ENCODE measurements at regions not wholly inside any gene's neighbourhood (a gene's known extent, or its start where the extent isn't known, plus 50 kb on each side); places are given as distances from the start of the nearest gene placed in this dataset.
"Not testable (repeated sequence)": the region's sequence is repeated elsewhere in the genome, so short reads cannot be mapped to it uniquely, and the experiment has no call there.

- DNase-seq = no peak
Measured at GRCh38 chr6:21856456-21856825, 262.9 kb downstream of the SOX4 start.

GRCh38 chr6:21856844-21857243 lies 263.3 kb downstream of the SOX4 start:
- no peak for DNase-seq

GRCh38 chr6:21858076-21858475 lies 264.5 kb downstream of the SOX4 start:
- DNase-seq = no peak

GRCh38 chr6:21859193-21859735 lies 265.7 kb downstream of the SOX4 start:
- no peak for DNase-seq

- DNase-seq = no peak
Measured at GRCh38 chr6:21861942-21862341, 268.4 kb downstream of the SOX4 start.

- DNase-seq = no peak
Measured at GRCh38 chr6:21864206-21864605, 270.7 kb downstream of the SOX4 start.

GRCh38 chr6:21868226-21868625 lies 274.7 kb downstream of the SOX4 start:
- no peak for DNase-seq

GRCh38 chr6:21869085-21869771 lies 275.7 kb downstream of the SOX4 start:
- no peak for DNase-seq

- DNase-seq = no peak
Measured at GRCh38 chr6:21870076-21870730, 276.7 kb downstream of the SOX4 start.

- no peak for DNase-seq
Measured at GRCh38 chr6:21871831-21872230, 278.3 kb downstream of the SOX4 start.

GRCh38 chr6:21872749-21873148 lies 279.2 kb downstream of the SOX4 start:
- no peak for DNase-seq

- DNase-seq = no peak
Measured at GRCh38 chr6:21873562-21873961, 280.0 kb downstream of the SOX4 start.

- DNase-seq = no peak
Measured at GRCh38 chr6:21874372-21874771, 280.8 kb downstream of the SOX4 start.

- DNase-seq = not testable (repeated sequence)
Measured at GRCh38 chr6:21877037-21877436, 283.5 kb downstream of the SOX4 start.

- DNase-seq = not testable (repeated sequence)
Measured at GRCh38 chr6:21880249-21880648, 286.7 kb downstream of the SOX4 start.

- no peak for DNase-seq
Measured at GRCh38 chr6:21881969-21882465, 288.5 kb downstream of the SOX4 start.

- DNase-seq = no peak
Measured at GRCh38 chr6:21883595-21884328, 290.2 kb downstream of the SOX4 start.

GRCh38 chr6:21885111-21885510 lies 291.6 kb downstream of the SOX4 start:
- no peak for DNase-seq

GRCh38 chr6:21885532-21886114 lies 292.1 kb downstream of the SOX4 start:
- DNase-seq = no peak

GRCh38 chr6:21886542-21887151 lies 293.1 kb downstream of the SOX4 start:
- DNase-seq = no peak

- no peak for DNase-seq
Measured at GRCh38 chr6:21887231-21888185, 294.0 kb downstream of the SOX4 start.

GRCh38 chr6:21891080-21891479 lies 297.5 kb downstream of the SOX4 start:
- DNase-seq = no peak

All from NCI-H1930 (cell line).